OCI-LY3 (cell line): ENCODE measurements at regions not wholly inside any gene's neighbourhood (a gene's known extent, or its start where the extent isn't known, plus 50 kb on each side); places are given as distances from the start of the nearest gene placed in this dataset.

Experiments
- H2AFZ ChIP-seq: fragments of 200-600, 300-600 bp; shearing (Covaris generic); 2 replicates; pipeline ENCODE4 v1.6.0; 2014; ENCODE audit warnings: antibody characterized with exemption, low read depth, low read length
- H3K27ac ChIP-seq: fragments of 200-600, 300-600 bp; sonication (generic); 2 replicates; pipeline ENCODE4 v1.5.1; 2014; ENCODE audit warnings: mild to moderate bottlenecking, low read length, moderate library complexity, mixed read lengths
- H3K27me3 ChIP-seq: fragments of 200-600, 300-600 bp; sonication (generic); 2 replicates; pipeline ENCODE4 v1.6.1; 2014; ENCODE audit warnings: low read depth, low read length, mixed read lengths
- H3K36me3 ChIP-seq: fragments of 200-600, 300-600 bp; sonication (generic); replicated peaks from 2 replicates; pipeline ENCODE3; 2014; ENCODE audit warnings: low read depth, low read length, mixed read lengths
- H3K4me1 ChIP-seq: fragments of 300-600, 200-600 bp; sonication (generic); 2 replicates; pipeline ENCODE4 v1.6.1; 2014; ENCODE audit warnings: low read length, mixed read lengths
- H3K4me2 ChIP-seq: fragments of 200-600, 300-600 bp; sonication (generic); 2 replicates; pipeline ENCODE4 v1.6.1; 2014; ENCODE audit warnings: low read length, mixed read lengths
- H3K4me3 ChIP-seq: fragments of 300-600, 200-600 bp; sonication (generic); 2 replicates; pipeline ENCODE4 v1.5.1; 2014; ENCODE audit warnings: antibody characterized with exemption, mild to moderate bottlenecking, low read length, moderate library complexity
- H3K79me2 ChIP-seq: fragments of 300-600, 200-600 bp; shearing (Covaris generic); 2 replicates; pipeline ENCODE4 v1.6.1; 2014; ENCODE audit warnings: mild to moderate bottlenecking, low read length, mixed read lengths
- H3K9ac ChIP-seq: fragments of 300-600, 200-600 bp; shearing (Covaris generic); 2 replicates; pipeline ENCODE4 v1.6.0; 2014; ENCODE audit warnings: mild to moderate bottlenecking, low read length, moderate library complexity
- H3K9me3 ChIP-seq: fragments of 200-600, 300-600 bp; shearing (Covaris generic); 2 replicates; pipeline ENCODE4 v1.6.1; 2014; ENCODE audit warnings: low read length, mixed read lengths; ENCODE audit not compliant: insufficient read depth
- H4K20me1 ChIP-seq: fragments of 200-600, 300-600 bp; sonication (generic); 2 replicates; pipeline ENCODE4 v1.6.1; 2016; ENCODE audit warnings: low read length, mixed read lengths; ENCODE audit not compliant: insufficient read depth
- EZH2phosphoT487 ChIP-seq: fragments of 200-600 bp; shearing (Covaris generic); IDR thresholded peaks from 2 replicates; pipeline ENCODE4 v1.6.1; 2018; ENCODE audit warnings: antibody characterized with exemption, mixed run types, low read depth
- TF ChIP-seq, protein P1 (sequence below): fragments of 200-600, 300-600 bp; sonication (generic); IDR thresholded peaks from 2 replicates; pipeline ENCODE4 v1.5.1; 2014; ENCODE audit warnings: antibody characterized with exemption, low read length, low read depth

DNA sequence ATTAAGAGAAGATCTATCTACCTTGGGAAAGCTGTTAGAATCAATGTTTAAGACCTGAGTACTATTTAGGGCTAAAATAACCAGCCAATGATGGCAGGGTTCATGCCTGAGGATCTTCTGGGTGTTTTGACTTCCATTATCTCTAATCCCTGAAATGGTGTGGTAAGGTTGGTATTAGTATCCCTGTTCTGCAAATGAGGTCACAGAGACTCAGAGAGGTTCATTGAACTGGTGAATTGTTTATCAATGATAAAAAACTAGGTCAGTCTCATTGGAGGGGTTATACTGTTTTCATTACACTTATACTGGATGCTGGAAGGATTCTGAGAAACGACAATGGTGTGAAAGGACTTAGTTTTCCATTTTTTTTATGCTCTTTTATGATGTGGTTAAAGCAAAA lies 264.8 kb downstream of the KLF5 start:
- no peaks in the 10 kb centered on the region for H3K36me3 ChIP-seq
- peaks cover 15% of the 10 kb centered on the region for H3K4me1 ChIP-seq
- H3K27me3 ChIP-seq: no peaks in the 10 kb centered on the region
- H3K4me3 ChIP-seq: no peak overlapping the region
- TF ChIP-seq EZH2phosphoT487: no peak
- TF ChIP-seq, protein P1, sequence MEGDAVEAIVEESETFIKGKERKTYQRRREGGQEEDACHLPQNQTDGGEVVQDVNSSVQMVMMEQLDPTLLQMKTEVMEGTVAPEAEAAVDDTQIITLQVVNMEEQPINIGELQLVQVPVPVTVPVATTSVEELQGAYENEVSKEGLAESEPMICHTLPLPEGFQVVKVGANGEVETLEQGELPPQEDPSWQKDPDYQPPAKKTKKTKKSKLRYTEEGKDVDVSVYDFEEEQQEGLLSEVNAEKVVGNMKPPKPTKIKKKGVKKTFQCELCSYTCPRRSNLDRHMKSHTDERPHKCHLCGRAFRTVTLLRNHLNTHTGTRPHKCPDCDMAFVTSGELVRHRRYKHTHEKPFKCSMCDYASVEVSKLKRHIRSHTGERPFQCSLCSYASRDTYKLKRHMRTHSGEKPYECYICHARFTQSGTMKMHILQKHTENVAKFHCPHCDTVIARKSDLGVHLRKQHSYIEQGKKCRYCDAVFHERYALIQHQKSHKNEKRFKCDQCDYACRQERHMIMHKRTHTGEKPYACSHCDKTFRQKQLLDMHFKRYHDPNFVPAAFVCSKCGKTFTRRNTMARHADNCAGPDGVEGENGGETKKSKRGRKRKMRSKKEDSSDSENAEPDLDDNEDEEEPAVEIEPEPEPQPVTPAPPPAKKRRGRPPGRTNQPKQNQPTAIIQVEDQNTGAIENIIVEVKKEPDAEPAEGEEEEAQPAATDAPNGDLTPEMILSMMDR: no peak
- no peak overlapping the region for H3K9ac ChIP-seq
- H2AFZ ChIP-seq: no peak overlapping the region
- no peak overlapping the region for H3K4me2 ChIP-seq
- H3K27ac ChIP-seq: no peak overlapping the region
- no peaks in the 10 kb centered on the region for H3K79me2 ChIP-seq
- H4K20me1 ChIP-seq: no peaks in the 10 kb centered on the region
- no peaks in the 10 kb centered on the region for H3K9me3 ChIP-seq

- H3K4me1 ChIP-seq: peaks cover 15% of the 10 kb centered on the region
- peak overlapping the region; percentile 3; the same call in 1 of the 2 replicates for H3K4me2 ChIP-seq
- no peak overlapping the region for H3K4me3 ChIP-seq
- H3K79me2 ChIP-seq: no peaks in the 10 kb centered on the region
- no peaks in the 10 kb centered on the region for H3K9me3 ChIP-seq
- no peaks in the 10 kb centered on the region for H4K20me1 ChIP-seq
- no peaks in the 10 kb centered on the region for H3K27me3 ChIP-seq
- TF ChIP-seq, protein P1: no peak
- no peak for TF ChIP-seq EZH2phosphoT487
- H3K36me3 ChIP-seq: no peaks in the 10 kb centered on the region
- H3K27ac ChIP-seq: no peak overlapping the region
- H2AFZ ChIP-seq: no peak overlapping the region
- H3K9ac ChIP-seq: no peak overlapping the region
Measured at GRCh38 chr13:73321043-73321442, 262.2 kb downstream of the KLF5 start.

DNA sequence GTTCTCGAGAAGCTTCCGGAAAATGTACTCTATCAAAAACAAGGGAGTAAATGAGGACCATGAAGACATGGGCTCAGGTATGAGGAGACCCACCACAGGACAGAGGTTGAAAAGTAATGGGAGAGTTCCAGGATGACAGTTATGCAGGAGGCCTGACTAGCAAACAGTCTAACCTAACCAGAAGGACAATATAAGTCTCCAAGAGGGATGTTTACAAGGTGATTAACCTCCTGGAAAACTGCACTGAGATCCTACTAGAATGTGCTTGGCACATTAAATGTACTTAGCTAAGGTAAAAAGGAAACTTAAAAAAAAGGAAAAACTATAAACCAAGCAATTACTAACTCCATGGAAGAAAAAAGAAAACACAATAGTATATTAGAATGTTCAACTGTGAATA lies 258.3 kb downstream of the KLF5 start:
- Histone ChIP-seq H4K20me1 (no peaks in the 10 kb centered on the region), H3K36me3 (no peaks in the 10 kb centered on the region), H3K79me2 (no peaks in the 10 kb centered on the region), H2AFZ (no peak overlapping the region), H3K9ac (no peak overlapping the region), H3K4me2 (no peak overlapping the region), H3K9me3 (peaks cover 3% of the 10 kb centered on the region; the same call in 1 of the 2 replicates), H3K4me3 (no peak overlapping the region), H3K27ac (no peak overlapping the region), H3K4me1 (peaks cover 19% of the 10 kb centered on the region), H3K27me3 (no peaks in the 10 kb centered on the region)
- no peak for TF ChIP-seq EZH2phosphoT487
- TF ChIP-seq, protein P1: no peak

- no peak overlapping the region for H3K9ac ChIP-seq
- H3K27ac ChIP-seq: no peak overlapping the region
- H3K36me3 ChIP-seq: no peaks in the 10 kb centered on the region
- peaks cover 3% of the 10 kb centered on the region; the same call in 1 of the 2 replicates for H3K4me1 ChIP-seq
- no peak overlapping the region for H3K4me3 ChIP-seq
- H2AFZ ChIP-seq: no peak overlapping the region
- TF ChIP-seq EZH2phosphoT487: no peak
- TF ChIP-seq, protein P1: no peak
- no peak overlapping the region for H3K4me2 ChIP-seq
- H3K9me3 ChIP-seq: peaks cover 3% of the 10 kb centered on the region; the same call in 1 of the 2 replicates
- H3K27me3 ChIP-seq: no peaks in the 10 kb centered on the region
- H4K20me1 ChIP-seq: no peaks in the 10 kb centered on the region
- H3K79me2 ChIP-seq: no peaks in the 10 kb centered on the region
Measured at GRCh38 chr13:73310366-73310765, 251.6 kb downstream of the KLF5 start.
